Lower lobe of right lung (tissue), 2 donors: ENCODE measurements at regions not wholly inside any gene's neighbourhood (a gene's known extent, or its start where the extent isn't known, plus 50 kb on each side); places are given as distances from the start of the nearest gene placed in this dataset.

Source experiments
- ATAC-seq, 2 donors: fragments of 200-7000 bp; cut with Tn5 transposase; one replicate each; pipeline ENCODE4 v1.9.1; 2020 to 2022; ENCODE audit warnings: mild to moderate bottlenecking in 2 of 2, moderate library complexity in 2 of 2
- DNase-seq: peaks from one replicate; pipeline ENCODE4 v3.0.0-alpha.2; 2020
- H3K27ac ChIP-seq: fragments of 200-600 bp; one replicate; pipeline ENCODE4 v1.8.0; 2022
- H3K27me3 ChIP-seq: fragments of 200-600 bp; one replicate; pipeline ENCODE4 v1.8.0; 2022; ENCODE audit warnings: low read depth
- H3K36me3 ChIP-seq: fragments of 200-600 bp; one replicate; pipeline ENCODE4 v1.8.0; 2022; ENCODE audit warnings: mild to moderate bottlenecking
- H3K4me1 ChIP-seq: fragments of 200-600 bp; one replicate; pipeline ENCODE4 v1.8.0; 2022
- H3K4me3 ChIP-seq: fragments of 200-600 bp; one replicate; pipeline ENCODE4 v1.8.0; 2022; ENCODE audit warnings: mild to moderate bottlenecking
- H3K9me3 ChIP-seq: fragments of 200-600 bp; one replicate; pipeline ENCODE4 v1.8.0; 2022
- CTCF ChIP-seq: fragments of 200-600 bp; IDR thresholded peaks from one replicate; pipeline ENCODE4 v1.8.0; 2022; ENCODE audit warnings: antibody characterized with exemption, mild to moderate bottlenecking
- intact Hi-C: fragments of 100-400 bp; cut with DNase I; formaldehyde crosslinking; loops from one replicate; pipeline ENCODE4 v1.11.0; 2022
- donor health status: DM: no; HTN: yes; CAD: no; lungs with severe emphysema.

GRCh38 chr6:71524201-71524600, 235.6 kb downstream of the OGFRL1 start:
- no peaks in the 10 kb centered on the region for H3K4me1 ChIP-seq
- no peaks in the 10 kb centered on the region for H3K36me3 ChIP-seq
- no peak overlapping the region for H3K4me3 ChIP-seq
- TF ChIP-seq CTCF = no peak
- ATAC-seq (no peak), DNase-seq (no peak)
- no peaks in the 10 kb centered on the region for H3K9me3 ChIP-seq
- intact Hi-C loops = no loop called here
- H3K27me3 ChIP-seq = no peaks in the 10 kb centered on the region
- H3K27ac ChIP-seq = no peak overlapping the region

- Histone ChIP-seq H3K4me1 (no peaks in the 10 kb centered on the region), H3K36me3 (no peaks in the 10 kb centered on the region), H3K27me3 (no peaks in the 10 kb centered on the region), H3K9me3 (no peaks in the 10 kb centered on the region), H3K4me3 (no peak overlapping the region), H3K27ac (no peak overlapping the region)
- intact Hi-C loops = no loop called here
- DNase-seq (no peak), ATAC-seq (no peak)
- TF ChIP-seq CTCF = no peak
Observed at GRCh38 chr6:71527886-71528285, 239.3 kb downstream of the OGFRL1 start.

GRCh38 chr6:71529026-71529425, 240.4 kb downstream of the OGFRL1 start:
- no peak for ATAC-seq
- no peaks in the 10 kb centered on the region for H3K9me3 ChIP-seq
- H3K27ac ChIP-seq = no peak overlapping the region
- no peaks in the 10 kb centered on the region for H3K4me1 ChIP-seq
- no peaks in the 10 kb centered on the region for H3K36me3 ChIP-seq
- H3K27me3 ChIP-seq = no peaks in the 10 kb centered on the region
- TF ChIP-seq CTCF = no peak
- DNase-seq = no peak
- no peak overlapping the region for H3K4me3 ChIP-seq
- intact Hi-C loops = no loop called here

- Histone ChIP-seq H3K9me3 (no peaks in the 10 kb centered on the region), H3K36me3 (no peaks in the 10 kb centered on the region), H3K4me3 (no peak overlapping the region), H3K4me1 (no peaks in the 10 kb centered on the region), H3K27me3 (no peaks in the 10 kb centered on the region), H3K27ac (no peak overlapping the region)
- ATAC-seq (no peak), DNase-seq (no peak)
- intact Hi-C loops = no loop called here
- TF ChIP-seq CTCF = no peak
Observed at GRCh38 chr6:71529769-71530168, 241.2 kb downstream of the OGFRL1 start.

DNA sequence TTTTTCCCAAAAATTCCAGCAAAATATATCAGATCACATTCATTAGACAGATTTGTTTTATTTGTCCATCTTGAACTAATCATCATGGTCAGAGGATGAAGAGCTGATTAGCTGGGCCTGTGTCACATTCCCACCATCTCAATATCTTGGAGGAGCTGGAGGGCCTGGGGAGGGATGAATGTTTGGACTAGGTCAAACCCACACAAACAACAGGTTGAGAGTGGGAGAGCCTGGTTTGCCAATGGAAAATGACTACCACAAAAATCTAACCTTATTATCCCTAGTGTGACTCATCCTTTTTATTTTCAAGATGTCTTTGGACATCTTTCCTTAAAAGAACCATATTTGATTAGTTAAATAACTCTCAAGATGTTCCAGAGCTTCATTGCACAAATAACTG, 242.4 kb downstream of the OGFRL1 start:
- Histone ChIP-seq H3K36me3 (no peaks in the 10 kb centered on the region), H3K4me1 (no peaks in the 10 kb centered on the region), H3K9me3 (no peaks in the 10 kb centered on the region), H3K27ac (no peak overlapping the region), H3K4me3 (no peak overlapping the region), H3K27me3 (no peaks in the 10 kb centered on the region)
- no peak for ATAC-seq
- no peak for DNase-seq
- TF ChIP-seq CTCF = no peak
- intact Hi-C loops = no loop called here

DNA sequence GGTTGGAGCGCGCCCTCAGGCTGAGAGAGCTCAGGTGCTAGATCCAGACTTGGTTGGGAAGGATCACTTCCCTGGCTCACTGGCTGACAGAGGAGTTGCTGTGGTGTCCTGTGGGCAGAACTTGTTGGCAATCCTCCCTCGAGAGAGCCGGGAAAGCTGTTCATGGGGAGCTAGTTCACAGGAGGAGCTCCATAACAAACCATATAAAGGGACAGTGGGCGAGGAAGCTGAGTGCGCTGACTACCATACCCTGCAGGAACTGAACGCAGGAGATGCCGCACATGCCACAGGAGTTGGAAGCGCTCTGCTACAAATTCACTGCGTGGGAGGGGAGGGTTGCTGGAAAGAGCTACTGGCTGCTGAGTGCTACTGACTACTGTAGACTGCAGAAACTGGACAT, 243.2 kb downstream of the OGFRL1 start:
- intact Hi-C loops = no loop called here
- Histone ChIP-seq H3K4me3 (no peak overlapping the region), H3K36me3 (no peaks in the 10 kb centered on the region), H3K9me3 (no peaks in the 10 kb centered on the region), H3K27ac (no peak overlapping the region), H3K4me1 (no peaks in the 10 kb centered on the region), H3K27me3 (no peaks in the 10 kb centered on the region)
- no peak for ATAC-seq
- no peak for DNase-seq
- TF ChIP-seq CTCF = no peak
